Neuronal stem cell (in vitro differentiated cells): ENCODE measurements at regions not wholly inside any gene's neighbourhood (a gene's known extent, or its start where the extent isn't known, plus 50 kb on each side); places are given as distances from the start of the nearest gene placed in this dataset.

Experiments used
- DNase-seq: peaks from one replicate; pipeline ENCODE4 v3.0.0-alpha.2; 2013; ENCODE audit warnings: low spot score
- H2AFZ ChIP-seq: one replicate; pipeline ENCODE4 v1.6.1; 2013; ENCODE audit warnings: mild to moderate bottlenecking, low read length, inconsistent platforms
- H2AK5ac ChIP-seq: 2 replicates; pipeline ENCODE4 v1.6.1; 2013; ENCODE audit warnings: low read depth, mild to moderate bottlenecking, inconsistent platforms, low read length, moderate library complexity, mixed read lengths
- H2BK120ac ChIP-seq: 2 replicates; pipeline ENCODE4 v1.6.1; 2013; ENCODE audit warnings: low read depth, mild to moderate bottlenecking, inconsistent platforms, low read length, moderate library complexity, mixed read lengths
- H2BK12ac ChIP-seq: one replicate; pipeline ENCODE4 v1.6.1; 2013; ENCODE audit warnings: low read length, inconsistent platforms
- H2BK15ac ChIP-seq: 2 replicates; pipeline ENCODE4 v1.6.1; 2013; ENCODE audit warnings: mild to moderate bottlenecking, low read length, inconsistent platforms, mixed read lengths
- H2BK5ac ChIP-seq: one replicate; pipeline ENCODE4 v1.6.1; 2013; ENCODE audit warnings: inconsistent platforms, mild to moderate bottlenecking, low read length, moderate library complexity
- H3K14ac ChIP-seq: one replicate; pipeline ENCODE4 v1.6.1; 2013; ENCODE audit warnings: low read length, inconsistent platforms
- H3K18ac ChIP-seq: 2 replicates; pipeline ENCODE4 v1.6.1; 2013; ENCODE audit warnings: low read length, inconsistent platforms
- H3K23ac ChIP-seq: 2 replicates; pipeline ENCODE4 v1.6.1; 2013; ENCODE audit warnings: low read depth, mild to moderate bottlenecking, mixed read lengths, low read length, inconsistent platforms; ENCODE audit not compliant: poor library complexity
- H3K27ac ChIP-seq: replicated peaks from 3 replicates; pipeline ENCODE4 v1.5.1; 2013; ENCODE audit warnings: low read length, inconsistent platforms
- H3K27me3 ChIP-seq, 3 experiments: 2 replicates each; pipeline ENCODE4 v1.6.1; 2013; ENCODE audit warnings: low read length in 3 of 3, mild to moderate bottlenecking in 2 of 3, inconsistent platforms in 1 of 3, low read depth in 1 of 3, mixed read lengths in 1 of 3, moderate library complexity in 1 of 3; ENCODE audit not compliant: control insufficient read depth in 3 of 3, insufficient read depth in 3 of 3
- H3K36me3 ChIP-seq, 2 donors: replicated peaks in 1 of 2; 2 replicates each; pipeline ENCODE4 v1.6.1; 2013; ENCODE audit warnings: low read length in 2 of 2; ENCODE audit not compliant: control insufficient read depth in 2 of 2, insufficient read depth in 2 of 2
- H3K4ac ChIP-seq: 2 replicates; pipeline ENCODE4 v1.6.1; 2013; ENCODE audit warnings: inconsistent platforms, mild to moderate bottlenecking, low read length, moderate library complexity
- H3K4me1 ChIP-seq, 2 donors: 1 replicate in 1 of 2; 2 replicates in 1 of 2; pipeline ENCODE4 v1.6.1; 2013; ENCODE audit warnings: low read length in 2 of 2, low read depth in 1 of 2; ENCODE audit not compliant: control insufficient read depth in 2 of 2, insufficient read depth in 1 of 2
- H3K4me2 ChIP-seq: one replicate; pipeline ENCODE4 v1.6.1; 2013; ENCODE audit warnings: mild to moderate bottlenecking, low read length, inconsistent platforms; ENCODE audit not compliant: insufficient read depth, poor library complexity, severe bottlenecking
- H3K4me3 ChIP-seq, 2 donors: 2 replicates each; pipeline ENCODE4 v1.5.1; 2013; ENCODE audit warnings: low read length in 2 of 2, mild to moderate bottlenecking in 2 of 2, inconsistent platforms in 1 of 2, moderate library complexity in 1 of 2
- H3K79me1 ChIP-seq: one replicate; pipeline ENCODE4 v1.6.1; 2013; ENCODE audit warnings: low read depth, mild to moderate bottlenecking, inconsistent platforms, low read length, moderate library complexity
- H3K9ac ChIP-seq: one replicate; pipeline ENCODE4 v1.6.1; 2013; ENCODE audit warnings: mild to moderate bottlenecking, low read depth, low read length, inconsistent platforms; ENCODE audit not compliant: poor library complexity
- H3K9me3 ChIP-seq, 2 donors: replicated peaks in 1 of 2; 2 replicates each; pipeline versions ENCODE3 to v1.6.1; 2013; ENCODE audit warnings: low read length in 2 of 2, mild to moderate bottlenecking in 2 of 2, inconsistent platforms in 1 of 2, low read depth in 1 of 2, mixed read lengths in 1 of 2, moderate library complexity in 1 of 2; ENCODE audit not compliant: control insufficient read depth in 2 of 2, insufficient read depth in 1 of 2
- H4K8ac ChIP-seq: one replicate; pipeline ENCODE4 v1.6.1; 2013; ENCODE audit warnings: low read depth, mild to moderate bottlenecking, inconsistent platforms, low read length, moderate library complexity
- H4K91ac ChIP-seq: one replicate; pipeline ENCODE4 v1.6.1; 2013; ENCODE audit warnings: low read length, low read depth, mild to moderate bottlenecking, inconsistent platforms; ENCODE audit not compliant: poor library complexity
- WGBS, 2 donors: extraction: QIAGEN DNeasy Blood & Tissue Kit; methylation state at CpG; one replicate each; pipeline ENCODE4 v1.1.7; 2013; ENCODE audit warnings: missing lambda C conversion rate in 2 of 2, mixed read lengths in 1 of 2; ENCODE audit not compliant: insufficient read length in 2 of 2, insufficient replicate concordance in 1 of 2; ENCODE audit errors: extremely low coverage in 2 of 2; 5-methylcytosine and 5-hydroxymethylcytosine counted together

DNA sequence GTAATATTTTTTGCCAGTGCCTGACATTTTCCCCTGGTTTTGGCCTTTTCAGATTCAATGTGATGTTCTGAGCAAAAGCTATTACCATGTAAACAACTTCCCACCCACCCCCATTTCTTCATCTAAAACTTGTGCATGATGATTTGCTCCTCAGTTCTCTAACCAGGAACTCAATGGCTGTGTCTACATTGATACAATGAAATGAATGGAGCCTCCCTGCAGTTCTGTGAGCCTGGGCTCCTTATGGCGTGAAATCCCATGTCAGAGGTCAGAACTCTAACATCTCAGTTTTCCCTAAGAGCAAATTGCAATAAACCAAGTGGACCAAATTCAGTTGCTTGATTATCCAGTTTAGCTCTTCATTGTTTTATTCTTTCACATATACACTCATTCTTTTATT is 534.8 kb upstream of the LCORL start:
- Histone ChIP-seq H2BK12ac (no peak overlapping the region), H3K4me2 (no peak overlapping the region), H3K23ac (no peak overlapping the region), H3K36me3 (no peaks in the 10 kb centered on the region), H3K4me3 (no peak overlapping the region), H4K91ac (no peak overlapping the region), H3K27me3 (no peaks in the 10 kb centered on the region), H3K27ac (no peak overlapping the region), H3K9me3 (peaks cover 0 to 2% of the 10 kb centered on the region in 2 donors), H4K8ac (no peak overlapping the region), H2BK5ac (no peak overlapping the region), H3K14ac (no peak overlapping the region), H3K79me1 (no peaks in the 10 kb centered on the region), H2AK5ac (no peak overlapping the region), H3K4ac (no peak overlapping the region), H3K4me1 (peaks cover 0 to 9% of the 10 kb centered on the region in 2 donors), H3K9ac (no peak overlapping the region), H2BK15ac (no peak overlapping the region), H2AFZ (no peak overlapping the region), H3K18ac (no peak overlapping the region), H2BK120ac (no peak overlapping the region)
- WGBS, 2 donors: no CpG with 5 or more reads among the region's 1 CpG
- no peak for DNase-seq

DNA sequence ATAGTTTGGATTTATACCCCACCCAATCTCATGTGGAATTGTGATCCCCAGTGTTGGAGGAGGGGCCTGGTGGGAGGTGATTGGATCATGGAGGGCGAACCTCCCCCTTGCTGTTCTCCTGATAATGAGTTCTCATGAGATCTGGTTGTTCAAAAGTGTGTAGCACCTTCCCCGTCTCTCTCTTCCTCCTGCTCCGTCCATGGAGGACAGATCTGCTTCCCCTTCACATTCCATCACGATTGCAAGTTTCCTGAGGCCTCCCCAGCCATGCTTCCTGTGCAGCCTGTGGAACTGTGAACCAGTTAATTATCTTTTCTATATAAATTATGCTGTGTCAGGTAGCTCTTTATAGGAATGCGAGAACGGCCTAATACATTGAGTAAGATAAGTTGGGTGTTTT is 518.8 kb upstream of the LCORL start:
- no CpG with 5 or more reads among the region's 6 CpGs for WGBS, 2 donors
- H3K4me1 ChIP-seq: no peaks in the 10 kb centered on the region
- no peak overlapping the region for H4K91ac ChIP-seq
- H3K79me1 ChIP-seq: no peaks in the 10 kb centered on the region
- no peak overlapping the region for H2BK5ac ChIP-seq
- H3K4ac ChIP-seq: no peak overlapping the region
- H3K36me3 ChIP-seq: no peaks in the 10 kb centered on the region
- H2BK12ac ChIP-seq: no peak overlapping the region
- H3K18ac ChIP-seq: no peak overlapping the region
- H3K9ac ChIP-seq: no peak overlapping the region
- no peak overlapping the region for H2BK120ac ChIP-seq
- no peak overlapping the region for H3K14ac ChIP-seq
- H2AK5ac ChIP-seq: no peak overlapping the region
- no peak for DNase-seq
- no peak overlapping the region for H3K23ac ChIP-seq
- no peaks in the 10 kb centered on the region for H3K9me3 ChIP-seq
- H3K4me3 ChIP-seq: no peak overlapping the region
- no peak overlapping the region for H2AFZ ChIP-seq
- no peak overlapping the region for H4K8ac ChIP-seq
- H3K4me2 ChIP-seq: no peak overlapping the region
- H2BK15ac ChIP-seq: no peak overlapping the region
- H3K27ac ChIP-seq: no peak overlapping the region
- H3K27me3 ChIP-seq: no peaks in the 10 kb centered on the region

DNA sequence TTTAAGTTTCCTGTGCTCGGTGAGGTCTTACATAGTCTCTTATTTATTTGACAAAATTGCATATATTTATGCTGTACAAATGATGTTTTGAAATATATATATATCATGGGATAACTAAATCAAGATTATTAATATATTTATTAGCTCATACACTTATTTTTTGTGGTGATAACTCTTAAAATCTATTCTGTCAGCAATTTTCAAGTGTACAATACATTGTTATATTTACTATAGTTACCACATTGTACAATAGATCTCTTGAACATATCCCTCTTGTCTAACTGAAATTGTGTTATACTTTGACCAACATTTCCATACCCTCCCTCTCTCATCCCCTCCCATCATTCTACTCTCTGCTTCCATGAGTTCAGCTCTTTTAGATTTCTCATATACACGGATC is 516.6 kb upstream of the LCORL start:
- Histone ChIP-seq H4K8ac (no peak overlapping the region), H3K18ac (no peak overlapping the region), H2AFZ (no peak overlapping the region), H3K4me3 (no peak overlapping the region), H3K27ac (no peak overlapping the region), H3K9ac (no peak overlapping the region), H3K9me3 (no peaks in the 10 kb centered on the region), H3K79me1 (no peaks in the 10 kb centered on the region), H2AK5ac (no peak overlapping the region), H2BK12ac (no peak overlapping the region), H3K4ac (no peak overlapping the region), H2BK120ac (no peak overlapping the region), H3K23ac (no peak overlapping the region), H4K91ac (no peak overlapping the region), H2BK15ac (no peak overlapping the region), H3K4me2 (no peak overlapping the region), H3K14ac (no peak overlapping the region), H3K27me3 (no peaks in the 10 kb centered on the region), H3K36me3 (no peaks in the 10 kb centered on the region), H2BK5ac (no peak overlapping the region), H3K4me1 (no peaks in the 10 kb centered on the region)
- no peak for DNase-seq
- no CpG with 5 or more reads among the region's 2 CpGs for WGBS, 2 donors

DNA sequence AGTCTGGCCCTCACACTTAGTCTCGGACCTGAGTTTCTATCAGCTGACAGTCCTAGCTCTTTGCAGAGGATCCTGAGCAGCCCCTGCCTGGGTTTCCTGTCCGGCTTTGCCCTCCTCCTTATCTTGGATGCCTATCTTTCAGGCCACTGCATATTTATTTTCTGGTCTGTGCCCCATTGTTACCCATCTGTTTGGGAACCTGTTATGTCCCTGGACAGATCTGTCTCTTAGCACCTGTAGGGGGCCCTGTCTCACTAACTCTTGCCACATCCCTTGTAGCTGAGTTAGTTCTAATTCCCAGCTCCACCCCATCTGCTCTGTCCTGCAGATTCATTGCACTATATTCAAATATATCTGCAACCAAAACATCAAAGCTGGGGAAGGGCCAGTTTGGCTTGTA is 514.9 kb upstream of the LCORL start:
- H3K14ac ChIP-seq: no peak overlapping the region
- no peak overlapping the region for H2BK120ac ChIP-seq
- H3K9ac ChIP-seq: no peak overlapping the region
- no peak overlapping the region for H3K27ac ChIP-seq
- H2BK15ac ChIP-seq: no peak overlapping the region
- WGBS, 2 donors: no CpG with 5 or more reads among the region's 2 CpGs
- H3K4ac ChIP-seq: no peak overlapping the region
- H3K27me3 ChIP-seq: no peaks in the 10 kb centered on the region
- H2AFZ ChIP-seq: no peak overlapping the region
- H3K4me3 ChIP-seq: no peak overlapping the region
- no peak overlapping the region for H4K8ac ChIP-seq
- H3K18ac ChIP-seq: no peak overlapping the region
- no peak overlapping the region for H3K23ac ChIP-seq
- no peak overlapping the region for H3K4me2 ChIP-seq
- no peak overlapping the region for H4K91ac ChIP-seq
- DNase-seq: no peak
- H3K36me3 ChIP-seq: no peaks in the 10 kb centered on the region
- H2BK5ac ChIP-seq: no peak overlapping the region
- no peak overlapping the region for H2AK5ac ChIP-seq
- no peaks in the 10 kb centered on the region for H3K4me1 ChIP-seq
- no peak overlapping the region for H2BK12ac ChIP-seq
- H3K79me1 ChIP-seq: no peaks in the 10 kb centered on the region
- H3K9me3 ChIP-seq: no peaks in the 10 kb centered on the region
